GM12878 (cell line): ENCODE measurements at regions not wholly inside any gene's neighbourhood (a gene's known extent, or its start where the extent isn't known, plus 50 kb on each side); places are given as distances from the start of the nearest gene placed in this dataset.

Experiments
- ATAC-seq: fragments of 200-7000 bp; cut with Tn5 transposase; 3 replicates; pipeline ENCODE4 v1.9.1; 2020; ENCODE audit warnings: mild to moderate bottlenecking, moderate library complexity
- BruUV-seq: library from RNA; stranded (reverse); fragments of 400-500 nt; replicated peaks from 2 replicates; lab custom pipeline; 2021; lab: Mats Ljungman, UMichigan
- CTCF ChIA-PET: fragments of 300-600 bp; sonication (Branson Sonifier 250); formaldehyde crosslinking; extraction: SDS; loops from one replicate; lab custom pipeline; 2021; ENCODE audit warnings: inconsistent platforms; lab: Yijun Ruan, JAX
- POLR2A ChIA-PET: fragments of 350-600 bp; formaldehyde crosslinking; extraction: SDS; loops from one replicate; lab custom pipeline; 2021; ENCODE audit warnings: inconsistent platforms; lab: Charles Lee
- RAD21 ChIA-PET: fragments of 300-600 bp; sonication (Branson Sonifier 250); formaldehyde crosslinking; loops from one replicate; lab custom pipeline; 2023; ENCODE audit warnings: antibody characterized with exemption; ENCODE audit not compliant: unreplicated experiment; lab: Charles Lee
- SMC1A ChIA-PET: fragments of 300-600 bp; sonication (Branson Sonifier 250); formaldehyde crosslinking; loops from one replicate; lab custom pipeline; 2023; ENCODE audit not compliant: unreplicated experiment, uncharacterized antibody; lab: Charles Lee
- DNase-seq: peaks from one replicate; pipeline ENCODE4 v3.0.0-alpha.2; 2011; ENCODE audit warnings: low read depth, low spot score
- FAIRE-seq: peaks from 3 replicates; lab custom pipeline; 2011; peaks lifted over from hg19 to GRCh38; lab: Jason Lieb, UNC
- H2AFZ ChIP-seq: 2 replicates; pipeline ENCODE4 v1.6.0; 2011; ENCODE audit warnings: low read depth, low read length, control low read depth; ENCODE audit not compliant: control insufficient read depth
- H3K27ac ChIP-seq: 2 replicates; pipeline ENCODE4 v1.5.1; 2011; ENCODE audit warnings: control low read depth; ENCODE audit not compliant: control insufficient read depth, insufficient read depth
- H3K27me3 ChIP-seq, 2 experiments: replicated peaks in 1 of 2; 2 replicates each; pipeline versions ENCODE4 v1.6.0 to v1.6.1; 2011; ENCODE audit warnings: low read length in 1 of 2; ENCODE audit not compliant: control insufficient read depth in 2 of 2, insufficient read depth in 2 of 2
- H3K36me3 ChIP-seq, 2 experiments: 2 replicates each; pipeline ENCODE4 v1.5.1; 2011; ENCODE audit warnings: low read length in 1 of 2; ENCODE audit not compliant: control insufficient read depth in 2 of 2, insufficient read depth in 2 of 2
- H3K4me1 ChIP-seq: 2 replicates; pipeline ENCODE4 v1.6.1; 2011; ENCODE audit warnings: mild to moderate bottlenecking, low read length, moderate library complexity, mixed read lengths; ENCODE audit not compliant: control insufficient read depth, insufficient read depth
- H3K4me2 ChIP-seq: 2 replicates; pipeline ENCODE4 v1.6.0; 2011; ENCODE audit warnings: control low read depth; ENCODE audit not compliant: control insufficient read depth, insufficient read depth
- H3K4me3 ChIP-seq: fragments of 200-600 bp; sonication (generic); 2 replicates; pipeline ENCODE4 v1.5.1; 2016
- H3K79me2 ChIP-seq: 2 replicates; pipeline ENCODE4 v1.6.0; 2011; ENCODE audit warnings: low read length; ENCODE audit not compliant: control insufficient read depth, insufficient read depth
- H3K9ac ChIP-seq: 2 replicates; pipeline ENCODE4 v1.8.0; 2011; ENCODE audit warnings: low read length, control low read depth, mixed read lengths; ENCODE audit not compliant: control insufficient read depth, insufficient read depth
- H3K9me3 ChIP-seq: replicated peaks from 3 replicates; pipeline ENCODE4 v1.5.1; 2011; ENCODE audit warnings: mild to moderate bottlenecking, low read length; ENCODE audit not compliant: control insufficient read depth, insufficient read depth
- H4K20me1 ChIP-seq: 2 replicates; pipeline ENCODE4 v1.6.0; 2011; ENCODE audit not compliant: control insufficient read depth, insufficient read depth
- BCL11A ChIP-seq: IDR thresholded peaks from 2 replicates; pipeline ENCODE4 v1.6.1; 2011; ENCODE audit warnings: low read depth, low read length
- CBFB ChIP-seq: IDR thresholded peaks from 2 replicates; pipeline ENCODE4 v1.6.1; 2016; ENCODE audit warnings: antibody characterized with exemption, low read depth
- CEBPZ ChIP-seq: fragments of 150-350 bp; IDR thresholded peaks from 2 replicates; pipeline ENCODE4 v1.6.1; 2016; ENCODE audit warnings: low read depth, low read length
- MEF2A ChIP-seq: IDR thresholded peaks from 2 replicates; pipeline ENCODE4 v1.6.1; 2011; ENCODE audit warnings: low read depth, mild to moderate bottlenecking, low read length, moderate library complexity; ENCODE audit not compliant: insufficient read depth
- MTA2 ChIP-seq: fragments of 450-650 bp; IDR thresholded peaks from 2 replicates; pipeline ENCODE4 v1.6.1; 2016; ENCODE audit warnings: low read depth, mild to moderate bottlenecking, moderate library complexity
- MTA3 ChIP-seq: IDR thresholded peaks from 2 replicates; pipeline ENCODE4 v1.6.1; 2012; ENCODE audit warnings: low read length, inconsistent platforms, borderline replicate concordance
- NKRF ChIP-seq: fragments of 450-650 bp; conservative IDR thresholded peaks from 2 replicates; pipeline ENCODE4 v1.6.1; 2017; ENCODE audit warnings: mild to moderate bottlenecking, moderate library complexity
- NR2C1 ChIP-seq: fragments of 450-650 bp; IDR thresholded peaks from 2 replicates; pipeline ENCODE4 v1.6.1; 2017; ENCODE audit warnings: antibody characterized with exemption, mild to moderate bottlenecking, moderate library complexity
- NR2F1 ChIP-seq: fragments of 450-650 bp; conservative IDR thresholded peaks from 2 replicates; pipeline ENCODE4 v1.6.1; 2017; ENCODE audit warnings: mild to moderate bottlenecking
- SMAD1 ChIP-seq: fragments of 450-650 bp; IDR thresholded peaks from 2 replicates; pipeline ENCODE4 v1.6.1; 2018; ENCODE audit warnings: mild to moderate bottlenecking, low read depth; ENCODE audit not compliant: partially characterized antibody
- SREBF2 ChIP-seq: IDR thresholded peaks from 2 replicates; pipeline ENCODE4 v1.6.1; 2012; ENCODE audit warnings: mild to moderate bottlenecking, low read length
- SUZ12 ChIP-seq: fragments of 200-600 bp; sonication (generic); IDR thresholded peaks from one replicate; pipeline ENCODE4 v1.6.1; 2018; ENCODE audit warnings: antibody characterized with exemption, mild to moderate bottlenecking; ENCODE audit not compliant: unreplicated experiment
- ZNF384 ChIP-seq: IDR thresholded peaks from 2 replicates; pipeline ENCODE4 v1.6.1; 2012; ENCODE audit warnings: low read depth, mild to moderate bottlenecking, low read length, improper control_type of control experiment, borderline replicate concordance
- WGBS: methylation state at CpG from one replicate; pipeline ENCODE4 v1.1.6; 2016; ENCODE audit warnings: low lambda C conversion rate; ENCODE audit not compliant: insufficient replicate concordance, insufficient coverage; ENCODE audit errors: missing lambda C conversion rate; 5-methylcytosine and 5-hydroxymethylcytosine counted together
- in situ Hi-C: fragments of 300-500 bp; cut with MboI; formaldehyde crosslinking; loops from 9 replicates; pipeline ENCODE4 v1.14.3; 2018; ENCODE audit warnings: mixed read lengths
- intact Hi-C: fragments of 100-400 bp; cut with micrococcal nuclease; formaldehyde crosslinking; loops from one replicate; pipeline ENCODE4 v1.14.2; 2022; ENCODE audit not compliant: unreplicated experiment
- TF ChIP-seq, protein P1 (sequence below): IDR thresholded peaks from 2 replicates; pipeline ENCODE4 v1.6.1; 2012; ENCODE audit warnings: improper control_type of control experiment, low read depth, low read length; ENCODE audit not compliant: insufficient replicate concordance

GRCh38 chr1:232507571-232507970 lies 122.4 kb downstream of the SIPA1L2 start (continued):
- TF ChIP-seq NKRF = no peak
- no peak for TF ChIP-seq NR2C1
- no peak for TF ChIP-seq SUZ12
- TF ChIP-seq MTA3 = no peak
- TF ChIP-seq, all 136 proteins: peak for 0

- ChIA-PET SMC1A (interaction anchor here (0.5 kb wide), 1 partner anchor 453 kb away, joined by 3 read pairs; no protein-coding TSS in a partner anchor), RAD21 (no interaction called here), POLR2A (no interaction called here), CTCF (no interaction called here)
- Histone ChIP-seq H3K9ac (no peak overlapping the region), H3K4me2 (no peak overlapping the region), H3K4me3 (no peak overlapping the region), H3K79me2 (no peaks in the 10 kb centered on the region), H3K27me3 (no peaks in the 10 kb centered on the region; a peak in 2 of 4 replicates), H2AFZ (no peak overlapping the region), H3K27ac (no peak overlapping the region), H3K9me3 (no peaks in the 10 kb centered on the region), H3K36me3 (no peaks in the 10 kb centered on the region), H4K20me1 (no peaks in the 10 kb centered on the region), H3K4me1 (no peaks in the 10 kb centered on the region)
- DNase-seq (no peak), ATAC-seq (no peak), FAIRE-seq (no peak)
- in situ Hi-C loops = no loop called here
- 0% methylated on average over 2 of the region's 2 CpGs for WGBS
- no TSS peak for BruUV-seq
- intact Hi-C loops = no loop called here
- TF ChIP-seq SMAD1 (no peak), SREBF2 (no peak), MTA2 (no peak), ZNF384 (no peak), MEF2A (no peak), CEBPZ (no peak), CBFB (no peak), BCL11A (no peak), NR2F1 (no peak)
- TF ChIP-seq, protein P1, sequence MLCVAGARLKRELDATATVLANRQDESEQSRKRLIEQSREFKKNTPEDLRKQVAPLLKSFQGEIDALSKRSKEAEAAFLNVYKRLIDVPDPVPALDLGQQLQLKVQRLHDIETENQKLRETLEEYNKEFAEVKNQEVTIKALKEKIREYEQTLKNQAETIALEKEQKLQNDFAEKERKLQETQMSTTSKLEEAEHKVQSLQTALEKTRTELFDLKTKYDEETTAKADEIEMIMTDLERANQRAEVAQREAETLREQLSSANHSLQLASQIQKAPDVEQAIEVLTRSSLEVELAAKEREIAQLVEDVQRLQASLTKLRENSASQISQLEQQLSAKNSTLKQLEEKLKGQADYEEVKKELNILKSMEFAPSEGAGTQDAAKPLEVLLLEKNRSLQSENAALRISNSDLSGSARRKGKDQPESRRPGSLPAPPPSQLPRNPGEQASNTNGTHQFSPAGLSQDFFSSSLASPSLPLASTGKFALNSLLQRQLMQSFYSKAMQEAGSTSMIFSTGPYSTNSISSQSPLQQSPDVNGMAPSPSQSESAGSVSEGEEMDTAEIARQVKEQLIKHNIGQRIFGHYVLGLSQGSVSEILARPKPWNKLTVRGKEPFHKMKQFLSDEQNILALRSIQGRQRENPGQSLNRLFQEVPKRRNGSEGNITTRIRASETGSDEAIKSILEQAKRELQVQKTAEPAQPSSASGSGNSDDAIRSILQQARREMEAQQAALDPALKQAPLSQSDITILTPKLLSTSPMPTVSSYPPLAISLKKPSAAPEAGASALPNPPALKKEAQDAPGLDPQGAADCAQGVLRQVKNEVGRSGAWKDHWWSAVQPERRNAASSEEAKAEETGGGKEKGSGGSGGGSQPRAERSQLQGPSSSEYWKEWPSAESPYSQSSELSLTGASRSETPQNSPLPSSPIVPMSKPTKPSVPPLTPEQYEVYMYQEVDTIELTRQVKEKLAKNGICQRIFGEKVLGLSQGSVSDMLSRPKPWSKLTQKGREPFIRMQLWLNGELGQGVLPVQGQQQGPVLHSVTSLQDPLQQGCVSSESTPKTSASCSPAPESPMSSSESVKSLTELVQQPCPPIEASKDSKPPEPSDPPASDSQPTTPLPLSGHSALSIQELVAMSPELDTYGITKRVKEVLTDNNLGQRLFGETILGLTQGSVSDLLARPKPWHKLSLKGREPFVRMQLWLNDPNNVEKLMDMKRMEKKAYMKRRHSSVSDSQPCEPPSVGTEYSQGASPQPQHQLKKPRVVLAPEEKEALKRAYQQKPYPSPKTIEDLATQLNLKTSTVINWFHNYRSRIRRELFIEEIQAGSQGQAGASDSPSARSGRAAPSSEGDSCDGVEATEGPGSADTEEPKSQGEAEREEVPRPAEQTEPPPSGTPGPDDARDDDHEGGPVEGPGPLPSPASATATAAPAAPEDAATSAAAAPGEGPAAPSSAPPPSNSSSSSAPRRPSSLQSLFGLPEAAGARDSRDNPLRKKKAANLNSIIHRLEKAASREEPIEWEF = no peak
These were observed 124.0 kb downstream of the SIPA1L2 start for GRCh38 chr1:232505884-232506283.
